ENCODE measurements at regions not wholly inside any gene's neighbourhood (a gene's known extent, or its start where the extent isn't known, plus 50 kb on each side); places are given as distances from the start of the nearest gene placed in this dataset.

DNA sequence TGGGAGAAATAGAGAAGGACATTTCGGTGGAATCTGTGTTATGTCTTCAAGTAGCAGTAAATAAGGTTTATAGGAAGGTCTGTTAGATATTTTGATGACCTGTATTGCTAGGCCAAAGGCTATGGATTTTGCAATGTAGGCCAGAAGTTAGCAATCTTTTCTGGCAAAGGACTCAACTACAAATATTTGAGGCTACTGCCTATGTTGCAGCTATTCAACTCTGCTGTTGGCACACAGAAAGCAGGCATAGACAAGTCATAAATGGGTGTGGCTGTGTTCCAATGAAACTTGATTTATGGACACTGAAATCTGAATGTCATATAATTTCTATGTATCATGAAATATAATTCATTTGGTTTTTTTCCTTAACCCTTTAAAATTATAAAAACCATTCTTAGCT lies 438.7 kb upstream of the C2CD4B start:
- TF ChIP-seq POU2F2 (IDR thresholded peaks at IDR 0.05; ENCODE audit: low read depth, low read length) (no peak), POLR2A (IDR thresholded peaks at IDR 0.05; ENCODE audit: low read depth, low read length) (no peak), SPI1 (IDR thresholded peaks at IDR 0.05; ENCODE audit: low read depth, low read length) (no peak), POLR2AphosphoS5 (IDR thresholded peaks at IDR 0.05; ENCODE audit: low read depth, low read length) (no peak), TAF1 (IDR thresholded peaks at IDR 0.05; ENCODE audit: low read depth, low read length) (no peak), PAX5 (IDR thresholded peaks at IDR 0.05; ENCODE audit: insufficient read depth, low read length, severe bottlenecking) (no peak)
- DNase-seq (ENCODE audit: insufficient read length, low spot score) (no peak), FAIRE-seq (no peak)

DNA sequence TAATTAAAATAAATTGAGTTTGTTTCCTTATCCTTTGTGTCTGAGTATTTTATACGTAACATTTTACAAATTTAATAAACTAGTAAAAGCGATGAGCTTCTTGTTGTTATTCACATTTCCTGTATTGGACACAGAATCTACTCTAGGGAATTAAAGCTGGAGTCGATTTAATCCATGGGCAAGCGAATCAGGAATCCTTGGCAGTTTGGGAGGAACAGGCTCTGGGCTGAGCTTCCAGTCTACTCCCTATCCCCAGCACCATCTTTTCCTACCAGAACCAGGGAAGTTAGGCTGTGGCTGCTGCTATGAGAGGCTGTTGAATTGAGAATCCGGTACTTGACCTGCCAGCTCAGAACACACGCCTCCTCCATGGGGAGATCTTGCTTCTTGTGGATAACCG lies 437.3 kb upstream of the TPM1 start:
- DNase-seq (ENCODE audit: insufficient read length, low spot score) (no peak), FAIRE-seq (no peak)
- TF ChIP-seq POLR2A (IDR thresholded peaks at IDR 0.05; ENCODE audit: low read depth, low read length), result no peak
- no peak for TF ChIP-seq POU2F2 (IDR thresholded peaks at IDR 0.05; ENCODE audit: low read depth, low read length)
- no peak for TF ChIP-seq SPI1 (IDR thresholded peaks at IDR 0.05; ENCODE audit: low read depth, low read length)
- TF ChIP-seq POLR2AphosphoS5 (IDR thresholded peaks at IDR 0.05; ENCODE audit: low read depth, low read length), result no peak
- no peak for TF ChIP-seq PAX5 (IDR thresholded peaks at IDR 0.05; ENCODE audit: insufficient read depth, low read length, severe bottlenecking)

DNA sequence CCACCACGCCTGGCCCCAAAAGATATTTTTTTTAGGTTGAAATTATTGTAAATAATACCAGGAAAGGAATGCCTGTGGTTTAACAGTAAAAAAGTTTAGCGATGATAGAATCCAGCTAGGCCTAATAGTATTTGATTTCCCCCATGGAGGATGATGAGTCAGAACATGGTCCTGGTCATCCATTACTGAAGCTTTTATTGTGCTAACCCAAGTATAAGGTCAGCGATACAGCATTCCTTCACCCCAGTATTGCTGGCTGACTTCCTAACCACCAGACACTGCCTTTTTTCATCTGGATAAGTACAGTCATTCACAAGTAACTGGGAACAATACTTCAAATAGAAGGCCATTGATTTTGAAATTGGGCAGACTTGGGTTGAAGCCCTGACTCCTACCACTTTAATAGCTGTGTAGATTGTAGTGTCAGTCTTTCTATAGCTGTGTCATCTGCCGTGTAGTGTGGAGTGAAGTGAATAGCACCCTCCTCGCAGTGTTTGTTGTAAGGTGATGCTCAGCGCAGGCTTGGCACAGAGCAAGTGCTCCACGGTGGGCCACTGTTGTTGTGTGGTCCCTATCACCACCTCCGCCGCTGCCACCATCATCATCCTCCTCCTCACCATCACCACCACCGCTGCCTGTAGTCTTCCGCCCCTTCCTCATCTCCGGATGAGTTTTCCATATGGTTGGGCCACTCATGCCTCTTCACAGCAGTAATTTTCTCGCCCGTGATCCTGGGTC lies 436.0 kb upstream of the TPM1 start:
- TF ChIP-seq TAF1 (IDR thresholded peaks at IDR 0.05; ENCODE audit: low read depth, low read length), result no peak
- TF ChIP-seq POU2F2 (IDR thresholded peaks at IDR 0.05; ENCODE audit: low read depth, low read length), result no peak
- no peak for TF ChIP-seq POLR2A (IDR thresholded peaks at IDR 0.05; ENCODE audit: low read depth, low read length)
- no peak for TF ChIP-seq POLR2AphosphoS5 (IDR thresholded peaks at IDR 0.05; ENCODE audit: low read depth, low read length)
- TF ChIP-seq SPI1 (IDR thresholded peaks at IDR 0.05; ENCODE audit: low read depth, low read length), result no peak
- no peak for TF ChIP-seq PAX5 (IDR thresholded peaks at IDR 0.05; ENCODE audit: insufficient read depth, low read length, severe bottlenecking)
- DNase-seq (ENCODE audit: insufficient read length, low spot score) (no peak), FAIRE-seq (no peak)

DNA sequence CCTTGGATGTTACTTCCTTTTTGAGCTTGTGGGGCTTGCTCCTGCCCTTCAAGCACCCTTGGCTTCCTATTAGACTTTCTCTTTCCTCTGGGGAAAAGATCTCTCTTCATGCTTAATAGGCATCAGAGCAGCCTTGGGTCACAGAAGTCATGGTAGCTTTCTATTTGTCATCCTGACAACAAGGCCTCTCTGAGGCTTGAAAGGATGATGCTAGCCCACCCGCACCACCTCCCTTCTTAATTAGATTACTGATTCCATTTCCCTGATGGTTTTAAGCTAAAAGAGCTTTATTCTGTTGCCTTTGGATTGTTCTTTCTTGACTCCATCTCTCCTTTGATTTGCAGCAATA lies 435.5 kb upstream of the TPM1 start:
- TF ChIP-seq POU2F2 (IDR thresholded peaks at IDR 0.05; ENCODE audit: low read depth, low read length), result no peak
- TF ChIP-seq POLR2AphosphoS5 (IDR thresholded peaks at IDR 0.05; ENCODE audit: low read depth, low read length), result no peak
- no peak for TF ChIP-seq PAX5 (IDR thresholded peaks at IDR 0.05; ENCODE audit: insufficient read depth, low read length, severe bottlenecking)
- TF ChIP-seq POLR2A (IDR thresholded peaks at IDR 0.05; ENCODE audit: low read depth, low read length), result no peak
- TF ChIP-seq TAF1 (IDR thresholded peaks at IDR 0.05; ENCODE audit: low read depth, low read length), result no peak
- no peak for TF ChIP-seq SPI1 (IDR thresholded peaks at IDR 0.05; ENCODE audit: low read depth, low read length)
- DNase-seq (ENCODE audit: insufficient read length, low spot score), result no peak
- no peak for FAIRE-seq

DNA sequence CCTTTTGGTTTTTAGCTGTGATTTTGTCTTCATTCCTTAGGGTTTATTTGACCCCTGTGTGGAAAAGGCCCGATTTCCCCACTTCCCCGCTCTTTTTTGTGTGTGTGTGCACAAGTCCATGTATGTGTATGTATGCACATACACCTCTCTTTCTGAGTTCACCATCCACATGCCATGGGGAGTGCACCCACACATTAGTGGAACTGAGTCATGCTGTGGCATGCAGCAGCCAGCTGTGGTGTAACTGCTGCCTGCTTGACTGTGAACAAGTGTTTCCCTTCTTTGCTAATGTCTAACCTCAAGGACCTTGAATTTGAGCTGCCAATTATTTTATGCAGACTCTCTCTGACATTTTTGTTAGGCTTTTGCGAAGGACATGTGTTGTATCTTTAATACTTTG lies 434.9 kb upstream of the TPM1 start:
- no peak for DNase-seq (ENCODE audit: insufficient read length, low spot score)
- FAIRE-seq, result no peak
- no peak for TF ChIP-seq POLR2AphosphoS5 (IDR thresholded peaks at IDR 0.05; ENCODE audit: low read depth, low read length)
- no peak for TF ChIP-seq PAX5 (IDR thresholded peaks at IDR 0.05; ENCODE audit: insufficient read depth, low read length, severe bottlenecking)
- TF ChIP-seq SPI1 (IDR thresholded peaks at IDR 0.05; ENCODE audit: low read depth, low read length), result no peak
- TF ChIP-seq POLR2A (IDR thresholded peaks at IDR 0.05; ENCODE audit: low read depth, low read length), result no peak
- TF ChIP-seq POU2F2 (IDR thresholded peaks at IDR 0.05; ENCODE audit: low read depth, low read length), result no peak
- no peak for TF ChIP-seq TAF1 (IDR thresholded peaks at IDR 0.05; ENCODE audit: low read depth, low read length)

DNA sequence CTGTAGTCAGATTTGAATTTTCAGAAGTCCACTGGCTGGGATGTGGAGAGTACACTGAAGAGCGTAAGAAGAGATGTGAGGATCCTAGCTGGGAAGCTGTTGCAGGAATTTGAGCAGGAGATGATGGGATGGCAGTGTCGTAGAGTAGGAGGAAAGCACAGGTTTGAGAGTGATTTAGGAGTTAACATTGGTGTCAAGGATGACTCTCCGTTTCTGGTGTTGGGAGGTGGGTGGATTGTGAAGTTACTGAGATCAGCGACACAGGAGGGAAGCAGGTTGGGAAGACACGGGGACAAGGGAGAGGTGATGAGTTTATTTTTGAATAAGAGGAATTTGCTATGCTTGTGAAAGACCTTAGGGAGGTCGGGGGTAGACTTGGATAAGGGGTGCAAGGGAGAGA lies 434.2 kb upstream of the TPM1 start:
- FAIRE-seq (no peak), DNase-seq (ENCODE audit: insufficient read length, low spot score) (no peak)
- no peak for TF ChIP-seq TAF1 (IDR thresholded peaks at IDR 0.05; ENCODE audit: low read depth, low read length)
- no peak for TF ChIP-seq POLR2AphosphoS5 (IDR thresholded peaks at IDR 0.05; ENCODE audit: low read depth, low read length)
- no peak for TF ChIP-seq SPI1 (IDR thresholded peaks at IDR 0.05; ENCODE audit: low read depth, low read length)
- TF ChIP-seq POLR2A (IDR thresholded peaks at IDR 0.05; ENCODE audit: low read depth, low read length), result no peak
- TF ChIP-seq POU2F2 (IDR thresholded peaks at IDR 0.05; ENCODE audit: low read depth, low read length), result no peak

DNA sequence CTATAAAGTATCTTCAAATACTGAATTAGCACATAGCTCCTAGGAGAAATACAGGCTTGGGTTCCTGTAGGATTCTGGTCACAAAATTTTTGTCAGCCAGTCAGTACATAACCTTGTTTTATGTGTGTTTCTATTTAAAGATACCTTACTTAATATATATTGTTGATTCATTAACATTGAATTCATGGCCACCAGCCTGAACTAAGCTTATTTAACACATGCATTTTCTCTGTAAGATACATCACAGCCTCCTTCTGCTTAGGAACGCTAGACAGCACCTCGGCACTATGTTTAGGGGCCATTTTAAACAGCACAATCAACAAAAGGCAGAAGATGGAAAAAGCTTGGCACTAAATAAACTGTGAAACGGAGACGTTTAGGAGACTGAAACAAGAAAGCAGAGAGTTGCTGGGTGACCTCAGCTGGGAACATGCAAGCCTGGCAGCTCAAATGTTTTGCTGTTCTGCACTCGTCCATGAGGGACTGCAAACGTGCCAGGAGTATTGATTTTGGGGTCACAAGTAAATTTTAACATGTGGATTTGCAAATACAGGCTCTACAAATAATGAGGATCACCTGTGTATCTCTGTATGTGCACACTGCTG lies 432.2 kb upstream of the TPM1 start:
- FAIRE-seq (no peak), DNase-seq (ENCODE audit: insufficient read length, low spot score) (no peak)
- TF ChIP-seq PAX5 (IDR thresholded peaks at IDR 0.05; ENCODE audit: insufficient read depth, low read length, severe bottlenecking), result no peak
- TF ChIP-seq POLR2A (IDR thresholded peaks at IDR 0.05; ENCODE audit: low read depth, low read length), result no peak
- no peak for TF ChIP-seq TAF1 (IDR thresholded peaks at IDR 0.05; ENCODE audit: low read depth, low read length)

DNA sequence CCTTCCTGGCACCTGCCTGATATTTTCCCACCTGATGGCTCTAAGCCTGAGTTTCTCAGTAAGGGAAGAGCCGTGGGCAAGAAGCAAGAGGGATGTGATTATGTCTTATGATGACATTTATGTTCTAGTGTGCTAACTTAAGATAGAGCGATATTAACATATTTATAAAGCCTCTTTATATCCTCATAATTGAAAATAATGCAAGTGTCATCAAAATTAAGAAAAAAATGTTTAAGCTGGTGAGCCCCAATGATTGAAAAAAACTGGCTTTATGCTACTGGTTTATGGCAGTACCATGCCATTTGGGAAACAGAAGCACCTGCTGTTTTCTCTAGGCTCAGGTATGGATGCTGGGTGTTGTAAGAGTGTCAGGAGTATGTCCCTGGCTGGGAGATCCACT lies 431.5 kb upstream of the TPM1 start:
- FAIRE-seq, result no peak
- no peak for DNase-seq (ENCODE audit: insufficient read length, low spot score)
- no peak for TF ChIP-seq SPI1 (IDR thresholded peaks at IDR 0.05; ENCODE audit: low read depth, low read length)

DNA sequence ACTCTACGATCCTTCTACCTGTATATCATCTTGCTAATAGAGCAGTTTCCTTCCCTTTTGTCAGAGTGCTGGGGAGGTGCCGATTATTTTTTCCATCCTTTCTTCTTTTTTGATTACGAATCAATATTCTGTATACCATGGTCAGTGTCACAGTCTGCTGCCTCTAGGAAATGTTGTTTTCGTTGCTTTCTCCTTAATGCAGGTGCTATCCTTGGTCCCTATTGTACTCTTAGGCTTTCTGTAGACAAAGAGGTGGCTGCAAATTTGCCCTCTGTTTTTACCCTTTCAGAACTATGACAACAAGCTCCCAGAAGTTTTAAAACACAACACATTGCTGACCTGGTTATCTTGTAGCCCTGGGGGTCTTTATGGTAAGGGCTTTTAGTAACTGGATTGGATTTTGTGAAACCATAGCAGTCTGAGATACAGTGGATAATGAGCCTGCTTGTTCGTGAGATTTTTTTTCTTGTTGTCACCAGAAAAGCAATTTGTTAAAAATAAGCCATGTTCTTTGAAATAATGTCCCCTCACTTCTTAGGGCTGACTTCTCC lies 430.3 kb upstream of the TPM1 start:
- no peak for DNase-seq (ENCODE audit: insufficient read length, low spot score)
- TF ChIP-seq PAX5 (IDR thresholded peaks at IDR 0.05; ENCODE audit: insufficient read depth, low read length, severe bottlenecking) (no peak), POLR2A (IDR thresholded peaks at IDR 0.05; ENCODE audit: low read depth, low read length) (no peak)
- no peak for FAIRE-seq

DNA sequence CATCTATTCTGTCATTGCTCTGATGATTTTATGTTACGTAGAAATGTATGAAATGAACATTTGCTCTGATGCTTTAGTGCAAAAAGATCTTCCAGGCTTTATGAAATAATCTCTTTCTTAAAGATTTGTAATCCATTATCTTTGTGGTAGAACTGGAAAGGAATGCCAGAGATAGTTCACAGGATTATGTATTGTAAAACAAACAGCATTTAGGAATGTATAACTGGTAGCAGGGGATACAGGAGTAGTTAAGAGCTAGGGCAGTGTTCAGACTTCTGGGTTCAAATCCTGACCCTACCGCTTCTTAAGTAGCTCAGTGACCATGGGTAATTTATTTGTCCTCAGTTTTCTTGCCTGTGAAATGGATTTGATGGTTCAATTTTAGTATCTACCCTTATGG lies 429.8 kb upstream of the TPM1 start:
- no peak for FAIRE-seq
- no peak for DNase-seq (ENCODE audit: insufficient read length, low spot score)
- TF ChIP-seq SPI1 (IDR thresholded peaks at IDR 0.05; ENCODE audit: low read depth, low read length), result no peak
- no peak for TF ChIP-seq POLR2AphosphoS5 (IDR thresholded peaks at IDR 0.05; ENCODE audit: low read depth, low read length)
